IPS DF 19.7 (cell line): ENCODE measurements at regions not wholly inside any gene's neighbourhood (a gene's known extent, or its start where the extent isn't known, plus 50 kb on each side); places are given as distances from the start of the nearest gene placed in this dataset.
"Not testable (repeated sequence)": the region's sequence is repeated elsewhere in the genome, so short reads cannot be mapped to it uniquely, and the experiment has no call there.

Experiments used
- DNase-seq: peaks from one replicate; pipeline ENCODE4 v3.0.0-alpha.2; 2013; ENCODE audit warnings: low read depth, low spot score

DNA sequence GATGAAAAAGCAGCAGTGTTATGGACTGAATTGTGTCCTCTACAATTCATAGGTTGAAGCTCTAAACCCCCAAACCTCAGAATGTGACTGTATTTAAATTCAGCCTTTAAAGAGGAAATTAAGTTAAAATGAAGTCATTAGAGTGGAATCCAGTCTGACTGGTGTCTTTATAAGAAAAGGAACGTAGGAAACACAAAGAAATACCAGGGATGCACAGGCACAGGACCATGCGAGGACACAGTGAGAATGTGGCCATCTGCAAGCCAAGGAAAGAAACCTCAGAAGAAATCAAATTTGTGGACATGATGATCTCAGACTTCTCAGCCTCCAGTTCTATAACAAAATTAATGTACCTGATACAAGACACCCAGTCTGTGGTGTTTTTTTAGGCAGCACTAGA lies 971.2 kb upstream of the CDH9 start:
- no peak for DNase-seq

DNA sequence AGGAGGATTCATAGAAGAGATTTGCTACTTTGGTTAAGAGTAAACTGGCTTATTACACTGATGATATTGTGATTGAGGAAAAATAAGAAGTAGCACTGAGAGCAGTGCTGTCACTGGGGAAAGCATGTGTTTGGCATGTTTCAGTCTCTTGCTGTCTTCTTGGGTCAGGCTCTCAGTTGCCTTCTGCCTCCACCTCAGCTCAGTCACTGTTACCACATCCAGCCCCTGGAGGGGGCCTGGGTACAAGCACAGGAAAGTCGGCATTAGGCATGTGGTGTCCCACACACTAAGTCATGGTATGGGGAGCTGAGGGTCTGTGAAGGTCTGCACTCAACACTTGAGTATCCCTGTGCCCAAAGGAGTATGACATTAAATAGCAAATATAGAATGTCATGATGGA lies 958.3 kb upstream of the CDH9 start:
- no peak for DNase-seq

DNA sequence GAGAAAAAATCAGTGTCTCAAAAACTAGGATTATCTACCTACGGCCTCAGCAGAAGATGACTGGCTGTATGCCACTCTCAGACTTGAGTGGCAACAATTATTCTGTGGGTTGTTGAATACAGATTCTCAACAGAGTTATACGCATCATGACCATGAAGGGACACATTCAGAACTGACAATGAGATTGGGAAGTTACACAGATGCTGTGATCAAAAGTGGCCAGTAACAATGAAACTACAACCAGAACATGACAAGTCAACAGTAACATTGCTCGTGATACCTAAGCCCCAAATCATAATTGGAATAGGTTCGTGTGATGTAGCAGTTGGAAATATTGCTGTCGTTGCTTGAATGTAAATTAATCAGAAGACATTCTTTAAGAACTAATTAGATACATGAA lies 957.5 kb upstream of the CDH9 start:
- DNase-seq, result no peak

DNA sequence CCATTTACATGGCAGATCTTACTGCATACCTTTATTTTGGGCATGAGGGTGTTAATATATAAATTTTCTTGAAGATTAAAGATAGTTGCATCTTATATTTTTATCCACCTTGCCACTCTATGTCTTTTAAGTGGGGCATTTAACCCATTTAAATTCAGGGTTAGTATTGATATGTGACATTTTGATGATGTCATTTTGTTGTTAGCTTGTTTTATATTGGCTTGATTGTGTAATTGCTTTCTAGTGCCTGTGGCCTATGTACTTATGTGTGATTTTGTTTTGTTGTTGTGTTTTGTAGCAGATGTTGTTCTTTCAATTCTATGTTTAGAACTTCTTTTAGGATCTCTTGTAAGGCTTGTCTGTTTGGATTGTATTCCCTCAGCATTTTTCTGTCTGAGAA lies 939.9 kb upstream of the CDH9 start:
- DNase-seq, result no peak

DNA sequence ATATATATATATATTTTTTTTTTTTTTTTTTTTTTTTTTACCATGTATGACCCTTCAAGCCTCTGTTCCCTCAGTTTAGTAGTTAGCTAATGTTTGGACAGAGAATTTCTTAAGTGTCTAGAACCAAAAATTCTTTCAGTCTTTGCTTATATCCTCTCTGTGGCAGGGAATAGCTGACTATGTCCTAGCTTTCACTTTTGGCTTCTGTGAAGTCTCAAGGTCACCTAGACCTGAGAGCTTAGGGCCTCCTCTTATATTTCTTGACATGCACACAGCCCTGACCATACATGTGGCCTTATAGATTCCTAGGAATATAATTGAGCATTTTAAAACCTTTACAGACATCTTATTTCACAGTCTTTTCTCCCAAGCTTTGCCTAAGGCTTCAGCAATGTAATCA lies 930.8 kb upstream of the CDH9 start:
- DNase-seq, result no peak

DNA sequence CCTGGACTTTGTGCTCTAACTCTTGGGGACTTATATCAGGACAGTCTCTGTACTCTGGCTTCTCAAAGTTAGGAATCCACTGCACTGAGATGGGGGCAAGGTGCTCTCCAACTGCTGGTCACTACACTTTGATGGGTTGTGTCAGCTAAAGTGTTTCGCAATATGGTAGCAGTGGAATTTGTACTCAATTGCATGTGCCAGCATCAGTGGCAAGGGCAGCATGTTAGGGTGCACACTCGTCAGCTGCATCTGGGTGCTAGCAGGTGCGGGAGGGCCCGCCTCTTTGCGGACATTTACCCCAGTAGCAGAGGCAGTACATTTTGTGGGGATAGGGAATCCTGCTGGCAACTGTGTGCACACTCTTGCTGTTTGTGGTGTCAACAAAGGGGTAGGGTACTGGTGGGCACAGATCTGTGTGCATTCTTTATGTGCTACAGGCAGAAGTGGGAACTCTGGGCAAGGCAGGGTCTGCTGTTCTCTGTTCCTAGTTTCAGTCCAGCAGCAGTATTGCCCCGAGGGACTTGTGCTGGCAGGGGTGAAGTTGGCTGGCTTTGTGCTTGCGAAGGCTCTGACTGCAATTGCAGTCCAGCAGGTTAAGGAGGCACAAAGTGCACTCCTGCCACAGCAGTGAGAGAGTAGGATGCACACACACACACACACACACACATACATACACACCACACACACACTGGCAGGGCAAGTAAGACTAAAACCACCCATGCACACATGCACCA lies 924.8 kb upstream of the CDH9 start:
- no peak for DNase-seq

DNA sequence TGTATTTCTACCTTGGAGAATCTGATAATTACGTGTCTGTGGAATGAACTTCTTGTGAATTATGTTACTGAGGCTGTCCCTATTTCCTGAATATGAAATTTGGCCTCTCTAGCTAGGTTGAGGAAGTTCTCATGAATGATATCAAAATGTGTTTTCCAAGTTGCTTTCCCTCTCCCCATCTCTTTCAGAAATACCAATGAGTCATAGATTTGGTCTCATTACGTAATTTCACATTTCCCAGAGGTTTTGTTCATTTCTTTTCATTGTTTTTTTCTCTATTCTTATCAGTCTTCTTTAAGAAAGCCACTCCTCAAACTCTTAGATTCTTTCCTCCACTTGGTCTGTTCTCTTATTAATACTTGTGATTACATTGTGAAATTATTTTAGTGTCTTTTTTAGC lies 923.8 kb upstream of the CDH9 start:
- DNase-seq, result no peak

DNA sequence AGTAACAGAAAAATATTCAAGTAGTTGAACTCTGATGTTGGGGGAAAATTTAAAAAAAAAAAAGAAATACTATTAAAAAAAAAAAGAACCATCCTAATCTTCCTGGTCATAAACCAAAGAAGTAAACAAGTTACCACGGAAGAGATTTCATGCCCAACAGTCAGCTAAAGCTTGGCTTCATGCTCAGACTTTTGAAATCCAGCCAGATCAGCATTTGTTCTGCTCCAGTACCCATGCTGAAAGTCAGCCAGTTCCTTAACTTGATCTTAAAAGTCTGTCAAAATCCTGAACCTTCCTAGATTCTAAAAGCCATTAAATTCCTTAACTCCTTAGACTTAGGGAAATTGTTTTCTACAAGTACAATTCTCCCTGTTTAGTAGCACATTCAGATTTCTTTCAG lies 908.7 kb upstream of the CDH9 start:
- DNase-seq, result no peak

DNA sequence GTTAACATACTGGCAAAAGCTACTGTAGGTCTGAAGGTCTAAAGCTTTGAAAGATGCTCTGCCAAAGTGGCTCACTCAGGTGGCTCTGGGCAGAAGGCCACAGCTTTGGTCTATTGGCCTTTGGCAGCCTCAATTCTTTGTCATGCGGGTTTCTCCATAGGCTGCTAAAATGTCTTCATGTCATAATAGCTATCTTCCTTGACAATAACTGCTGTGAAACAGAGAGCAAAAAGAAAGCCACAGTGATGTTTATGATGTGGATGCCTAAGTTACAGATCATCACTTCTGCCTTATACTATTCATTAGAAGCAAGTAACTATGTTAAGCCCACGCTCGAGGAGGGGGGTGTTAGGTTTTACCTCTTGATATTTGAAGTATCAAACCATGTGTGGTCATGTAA lies 906.1 kb upstream of the CDH9 start:
- DNase-seq, result no peak

DNA sequence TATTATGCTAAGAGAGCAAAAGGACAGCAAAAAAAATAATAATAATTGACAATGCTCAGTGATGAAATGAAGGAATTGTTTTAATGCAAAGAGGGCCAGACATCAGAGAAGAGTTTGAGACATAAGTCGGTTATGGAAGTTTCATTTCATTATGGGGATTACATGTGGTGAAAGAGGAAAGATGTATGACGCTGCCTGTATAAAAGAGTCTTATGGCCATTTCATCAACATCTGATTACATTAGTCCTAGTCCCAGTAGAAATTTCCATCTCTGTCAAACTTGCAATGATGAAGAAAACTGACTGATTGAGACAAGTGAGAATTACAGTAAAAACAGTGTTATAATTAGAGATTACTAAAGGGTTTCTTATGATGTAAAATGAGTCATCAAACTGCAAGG lies 900.6 kb upstream of the CDH9 start:
- DNase-seq, result no peak

DNA sequence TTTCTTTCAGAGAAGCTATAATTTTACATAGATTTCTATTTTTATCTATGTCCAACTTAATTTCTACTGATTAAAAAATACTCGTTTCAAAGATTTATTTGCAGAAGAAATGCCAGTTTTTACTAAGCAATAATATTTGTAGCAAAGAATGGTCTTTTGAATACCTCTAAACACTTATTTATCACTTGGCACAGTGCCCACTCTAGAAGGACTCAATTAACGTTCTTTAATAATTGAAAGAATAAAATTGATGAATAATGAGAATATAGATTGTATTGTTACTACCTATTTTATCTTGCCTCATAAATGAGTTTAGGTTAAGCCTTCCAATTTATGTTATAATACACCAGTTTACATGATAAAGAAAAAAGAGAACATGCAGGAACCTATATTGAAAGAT lies 889.7 kb upstream of the CDH9 start:
- no peak for DNase-seq

DNA sequence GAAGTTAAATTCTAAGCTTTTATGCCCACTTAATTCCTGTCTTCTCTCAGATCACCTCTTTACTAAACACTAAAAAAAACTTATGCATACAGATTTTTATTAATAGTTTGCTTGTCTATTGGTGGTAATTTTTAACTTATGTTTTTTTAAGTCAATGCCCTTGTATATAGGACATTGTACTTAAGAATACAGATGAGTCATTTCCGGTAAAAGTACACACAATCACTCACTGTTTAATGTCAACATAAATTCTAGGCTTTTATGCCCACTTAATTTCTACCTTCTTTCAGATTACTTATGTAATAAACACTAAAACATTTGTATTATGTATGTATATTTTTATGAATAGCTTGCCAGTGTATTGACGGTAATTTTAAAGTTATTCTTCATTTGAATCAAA lies 872.8 kb upstream of the CDH9 start:
- no peak for DNase-seq

DNA sequence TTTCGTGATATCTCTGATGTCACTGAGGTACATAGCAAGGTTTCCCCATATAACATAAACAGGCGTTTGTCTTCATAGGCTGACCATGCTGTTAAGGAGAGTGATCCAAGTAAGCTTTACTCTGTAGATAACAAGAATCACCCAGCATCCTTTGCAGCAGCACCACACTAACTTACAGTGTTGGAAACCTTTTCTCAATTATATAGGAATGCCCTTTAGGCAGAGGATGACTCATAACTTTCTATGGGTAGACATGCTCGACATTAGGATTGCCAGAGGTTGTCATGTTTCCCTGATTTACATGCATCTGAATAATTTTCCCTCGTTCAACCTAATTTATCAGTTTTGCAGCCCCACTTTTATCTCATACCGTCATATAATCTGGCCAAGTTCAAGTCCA lies 870.0 kb upstream of the CDH9 start:
- DNase-seq, result no peak

DNA sequence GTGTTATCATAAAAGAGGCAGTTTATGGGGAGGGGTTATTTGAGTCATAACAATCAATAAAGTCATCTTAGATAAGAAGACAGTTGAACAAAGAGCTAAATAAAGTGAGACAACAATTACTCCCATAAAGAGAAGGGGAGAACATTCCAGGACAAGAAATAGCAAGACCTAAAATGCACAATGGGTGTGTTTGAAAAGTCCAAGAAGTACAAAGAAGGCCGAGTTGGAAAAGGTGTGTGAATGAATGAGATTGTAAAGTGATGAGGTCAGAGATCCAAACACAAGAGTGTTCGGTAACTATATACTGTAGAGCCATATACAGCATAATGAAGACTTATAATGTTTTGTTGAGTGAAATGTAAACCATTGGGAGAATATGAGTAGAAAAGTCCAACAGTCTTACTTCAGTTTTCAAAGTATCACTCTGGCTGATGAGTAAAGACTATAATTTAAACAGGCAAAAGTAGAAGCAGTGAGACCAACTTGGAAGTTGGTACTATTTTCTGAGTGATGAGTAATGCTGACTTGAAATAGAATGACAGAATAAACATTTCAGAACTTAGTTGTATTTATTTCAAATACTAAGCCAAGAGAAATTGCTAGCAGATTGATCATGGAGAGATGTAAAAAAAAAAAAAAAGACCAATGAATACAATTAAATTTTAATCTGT lies 868.7 kb upstream of the CDH9 start:
- DNase-seq, result no peak

DNA sequence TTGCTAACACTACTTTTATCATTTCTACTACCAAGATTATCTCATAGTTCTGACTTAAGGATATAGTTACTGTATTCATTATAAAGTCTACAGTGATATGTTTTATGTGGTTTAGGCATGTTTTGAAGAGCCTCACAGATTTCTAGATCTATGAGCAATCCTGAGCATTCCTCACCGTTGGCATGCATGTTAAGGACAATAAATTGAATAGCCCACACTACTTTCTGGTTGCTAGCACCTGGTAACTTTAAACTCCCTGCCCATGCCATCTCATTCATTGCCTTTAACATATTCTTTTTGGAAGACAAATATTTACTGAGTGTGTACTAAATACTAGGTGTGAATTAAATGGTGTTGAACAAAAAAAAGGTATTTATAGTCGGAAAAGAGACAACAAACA lies 868.1 kb upstream of the CDH9 start:
- no peak for DNase-seq

DNA sequence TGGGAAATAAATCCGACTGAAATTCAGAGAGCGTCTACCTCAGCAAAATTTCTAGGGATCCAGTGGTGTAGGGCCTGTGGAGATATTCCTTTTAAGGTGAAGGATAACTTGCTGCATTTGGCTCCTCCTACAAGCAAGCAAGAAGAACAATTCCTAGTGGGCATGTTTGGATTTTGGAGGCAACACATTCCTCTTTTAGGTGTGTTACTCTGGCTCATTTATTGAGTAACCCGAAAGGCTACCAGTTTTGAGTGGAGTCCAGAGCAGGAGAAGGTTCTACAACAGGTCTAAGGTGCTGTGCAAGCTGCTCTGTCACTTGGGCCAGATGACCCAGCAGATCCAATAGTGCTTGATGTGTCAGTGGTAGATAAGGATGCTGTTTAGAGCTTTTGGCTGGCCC lies 862.4 kb upstream of the CDH9 start:
- DNase-seq, result no peak

DNA sequence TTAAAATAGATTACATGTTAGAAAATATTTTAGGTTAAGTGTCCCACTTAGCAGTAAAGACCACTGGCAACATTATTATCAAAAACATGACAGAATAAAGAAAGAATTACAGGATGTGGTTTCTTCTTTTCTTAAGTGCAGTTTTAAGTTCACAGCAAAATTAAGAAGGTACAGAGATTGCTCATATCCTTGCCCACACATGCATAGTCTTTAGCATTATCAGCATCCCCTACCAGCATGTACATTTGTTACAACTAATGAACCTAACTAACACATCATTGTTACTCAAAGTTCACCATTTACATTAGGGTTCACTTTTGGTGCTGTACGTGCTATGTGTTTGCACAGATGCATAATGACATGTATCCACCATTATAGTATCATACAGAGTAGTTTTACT lies 837.7 kb upstream of the CDH9 start:
- DNase-seq, result no peak

DNA sequence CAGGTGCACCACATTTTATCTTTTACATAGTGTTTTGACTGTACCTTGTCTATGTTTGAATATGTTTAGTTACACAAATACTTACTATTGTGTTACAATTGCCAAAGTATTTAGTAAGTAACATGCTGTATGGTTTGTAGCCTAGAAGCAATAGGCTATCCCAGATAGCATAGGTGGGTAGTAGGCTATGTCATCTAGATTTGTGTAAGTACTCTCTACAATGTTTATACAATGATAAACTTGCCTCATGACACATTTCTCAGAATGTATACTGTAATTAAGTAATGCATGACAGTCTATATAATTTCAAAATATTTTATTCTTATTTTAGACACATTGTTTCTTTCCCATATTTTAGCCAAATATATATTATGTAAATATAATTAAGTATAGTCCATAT lies 836.8 kb upstream of the CDH9 start:
- no peak for DNase-seq

DNA sequence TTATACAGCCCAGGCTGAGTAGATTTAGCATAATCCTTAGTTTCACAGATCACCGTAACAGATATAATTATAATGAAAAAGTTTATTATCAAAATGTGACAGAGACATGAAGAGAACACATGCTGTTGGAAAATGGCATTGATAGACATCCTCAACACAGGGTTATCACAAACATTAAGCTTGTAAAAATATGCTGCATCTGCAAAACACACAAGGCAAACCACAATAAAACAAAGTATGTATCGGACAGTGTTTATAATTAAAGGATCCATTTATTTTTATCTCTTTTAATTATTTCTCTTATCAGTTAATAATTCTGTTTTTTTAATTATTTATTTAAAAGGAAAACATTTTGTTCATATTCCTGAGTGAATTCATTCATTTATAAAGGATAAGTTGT lies 829.9 kb upstream of the CDH9 start:
- DNase-seq, result no peak

DNA sequence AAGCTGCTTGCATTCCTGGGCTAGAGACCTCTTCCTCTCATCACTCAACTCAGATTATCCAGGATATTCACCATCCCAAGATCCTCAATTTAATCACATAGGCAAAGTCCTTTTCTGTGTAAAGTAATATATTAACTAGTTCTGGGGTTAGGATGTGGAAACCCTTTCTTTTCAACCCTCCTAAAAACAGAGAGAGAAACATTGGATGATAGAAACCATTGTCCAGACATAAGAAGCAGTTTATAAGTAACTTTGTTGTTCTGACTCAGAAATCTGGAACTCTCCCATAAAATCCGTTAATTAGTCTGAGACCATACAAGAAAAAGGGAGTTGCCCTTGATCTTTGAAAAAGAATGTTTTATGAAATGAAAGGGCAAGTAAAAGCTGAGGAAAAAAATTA lies 817.1 kb upstream of the CDH9 start:
- DNase-seq, result no peak

DNA sequence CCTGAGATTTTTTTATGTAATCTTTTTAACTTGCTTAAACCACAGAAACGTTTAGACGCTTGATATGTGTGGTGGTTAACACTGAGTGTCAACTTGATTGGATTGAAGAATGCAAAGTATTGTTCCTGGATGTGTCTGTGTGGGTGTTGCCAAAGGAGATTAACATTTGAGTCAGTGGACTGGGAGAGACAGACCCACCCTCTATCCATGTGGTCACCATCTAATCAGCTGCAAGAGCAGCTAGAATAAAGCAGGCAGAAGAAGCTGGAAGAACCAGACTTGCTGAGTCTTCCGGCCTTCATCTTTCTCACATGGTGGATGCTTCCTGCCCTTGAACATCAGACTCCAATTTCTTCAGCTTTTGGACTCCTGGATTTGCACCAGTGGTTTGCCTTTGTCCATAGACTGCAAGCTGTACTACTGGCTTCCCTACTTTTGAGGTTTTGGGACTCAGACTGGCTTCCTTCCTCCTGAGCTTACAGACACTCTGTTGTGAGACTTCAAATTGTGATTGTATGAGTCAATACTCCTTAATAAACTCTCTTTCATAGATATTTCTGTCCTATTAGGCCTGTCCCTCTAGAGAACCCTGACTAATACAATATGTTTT lies 816.0 kb upstream of the CDH9 start:
- no peak for DNase-seq

DNA sequence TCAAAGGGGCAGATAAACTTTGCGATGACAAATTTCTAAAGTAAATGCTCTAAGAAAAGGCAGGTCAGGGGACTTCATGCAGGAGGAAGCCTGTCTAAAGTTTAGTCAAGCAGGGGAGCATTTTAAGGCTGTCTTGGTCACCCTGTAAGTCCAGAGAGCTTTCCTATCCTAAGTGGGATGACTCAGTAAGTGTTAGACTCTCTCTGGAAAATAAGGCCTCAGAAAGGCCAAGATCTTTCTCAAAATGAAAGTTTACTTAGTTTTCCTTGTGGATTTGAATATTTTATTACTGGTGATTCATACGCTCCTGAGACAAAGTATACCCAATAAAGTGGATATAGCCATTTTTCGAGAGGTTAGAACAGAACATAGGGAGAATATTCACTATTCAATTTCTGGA lies 806.9 kb upstream of the CDH9 start:
- DNase-seq, result no peak

DNA sequence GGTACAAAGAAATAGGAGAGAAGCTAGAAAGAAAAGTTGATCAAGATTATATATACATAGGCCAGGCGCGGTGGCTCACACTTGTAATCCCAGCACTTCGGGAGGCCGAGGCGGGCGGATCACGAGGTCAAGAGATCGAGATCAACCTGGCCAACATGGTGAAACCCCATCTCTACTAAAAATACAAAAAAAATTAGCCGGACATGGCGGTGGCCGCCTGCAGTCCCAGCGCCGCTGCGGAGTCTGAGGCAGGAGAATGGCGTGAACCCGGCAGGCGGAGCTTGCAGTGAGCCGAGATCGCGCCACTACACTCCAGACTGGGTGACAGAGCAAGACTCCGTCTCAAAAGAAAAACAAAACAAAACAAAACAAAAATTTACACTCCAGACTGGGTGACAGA lies 798.3 kb upstream of the CDH9 start:
- not testable (repeated sequence) for DNase-seq
